ENCODE measurements at regions not wholly inside any gene's neighbourhood (a gene's known extent, or its start where the extent isn't known, plus 50 kb on each side); places are given as distances from the start of the nearest gene placed in this dataset.

DNA sequence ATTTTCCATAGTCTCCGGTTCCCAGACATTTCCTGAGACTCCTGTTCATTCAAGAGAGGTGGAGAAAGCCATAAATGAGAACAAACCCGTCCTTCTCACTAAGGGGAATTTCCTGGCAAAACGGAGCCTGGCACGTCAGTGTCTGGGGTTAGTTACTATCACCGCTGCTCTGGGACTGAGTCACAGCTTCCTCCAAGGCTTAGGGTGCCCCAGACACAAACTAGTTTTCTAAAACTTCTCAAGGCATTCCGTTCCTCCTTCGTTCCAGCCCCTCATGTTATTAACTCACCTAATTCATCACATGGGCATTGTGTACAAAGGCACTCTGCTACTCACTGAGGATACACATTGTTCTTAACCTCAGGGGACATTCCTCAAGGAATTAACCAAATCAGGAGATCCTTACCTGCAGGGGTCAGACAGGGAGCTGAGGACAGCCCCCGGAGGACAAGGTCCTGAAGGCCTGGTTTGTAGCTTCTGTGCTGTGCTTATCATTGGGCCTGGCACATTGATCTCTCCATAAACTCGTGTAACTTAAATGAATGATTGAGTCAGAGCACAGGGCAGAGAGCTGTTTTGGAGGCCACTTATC is 103.0 kb upstream of the KLF6 start:
- no peak overlapping the region for H3K4me2 ChIP-seq (ENCODE audit: low read depth, low read length, poor library complexity, severe bottlenecking)
- no peak overlapping the region for H3K4me3 ChIP-seq (ENCODE audit: insufficient read depth, low read length, poor library complexity, severe bottlenecking)
- no peak overlapping the region for H3K27ac ChIP-seq (ENCODE audit: low read depth, low read length)
- no peaks in the 10 kb centered on the region for H4K20me1 ChIP-seq (ENCODE audit: low read depth, low read length)
- H3K9me3 ChIP-seq (ENCODE audit: insufficient read depth, low read length): no peaks in the 10 kb centered on the region
- H3F3A ChIP-seq (ENCODE audit: insufficient read depth): no peaks in the 10 kb centered on the region
- TF ChIP-seq, protein P1, sequence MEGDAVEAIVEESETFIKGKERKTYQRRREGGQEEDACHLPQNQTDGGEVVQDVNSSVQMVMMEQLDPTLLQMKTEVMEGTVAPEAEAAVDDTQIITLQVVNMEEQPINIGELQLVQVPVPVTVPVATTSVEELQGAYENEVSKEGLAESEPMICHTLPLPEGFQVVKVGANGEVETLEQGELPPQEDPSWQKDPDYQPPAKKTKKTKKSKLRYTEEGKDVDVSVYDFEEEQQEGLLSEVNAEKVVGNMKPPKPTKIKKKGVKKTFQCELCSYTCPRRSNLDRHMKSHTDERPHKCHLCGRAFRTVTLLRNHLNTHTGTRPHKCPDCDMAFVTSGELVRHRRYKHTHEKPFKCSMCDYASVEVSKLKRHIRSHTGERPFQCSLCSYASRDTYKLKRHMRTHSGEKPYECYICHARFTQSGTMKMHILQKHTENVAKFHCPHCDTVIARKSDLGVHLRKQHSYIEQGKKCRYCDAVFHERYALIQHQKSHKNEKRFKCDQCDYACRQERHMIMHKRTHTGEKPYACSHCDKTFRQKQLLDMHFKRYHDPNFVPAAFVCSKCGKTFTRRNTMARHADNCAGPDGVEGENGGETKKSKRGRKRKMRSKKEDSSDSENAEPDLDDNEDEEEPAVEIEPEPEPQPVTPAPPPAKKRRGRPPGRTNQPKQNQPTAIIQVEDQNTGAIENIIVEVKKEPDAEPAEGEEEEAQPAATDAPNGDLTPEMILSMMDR (IDR thresholded peaks at IDR 0.05; ENCODE audit: insufficient read depth, low read length, poor library complexity, severe bottlenecking): no peak
- TF ChIP-seq EZH2phosphoT487 (conservative IDR thresholded peaks at IDR 0.05; ENCODE audit: low read length): no peak
- no peaks in the 10 kb centered on the region for H3K9me2 ChIP-seq (replicated peaks; ENCODE audit: insufficient read depth, low read length)
- H3K27me3 ChIP-seq (ENCODE audit: low read length): no peaks in the 10 kb centered on the region
- no peaks in the 10 kb centered on the region for H3K79me2 ChIP-seq (ENCODE audit: insufficient read depth, low read length)
- H2AFZ ChIP-seq (ENCODE audit: low read depth, low read length, severe bottlenecking): no peak overlapping the region
- H3K36me3 ChIP-seq (ENCODE audit: low read length): no peaks in the 10 kb centered on the region
- no peak overlapping the region for H3K9ac ChIP-seq (ENCODE audit: low read length)

DNA sequence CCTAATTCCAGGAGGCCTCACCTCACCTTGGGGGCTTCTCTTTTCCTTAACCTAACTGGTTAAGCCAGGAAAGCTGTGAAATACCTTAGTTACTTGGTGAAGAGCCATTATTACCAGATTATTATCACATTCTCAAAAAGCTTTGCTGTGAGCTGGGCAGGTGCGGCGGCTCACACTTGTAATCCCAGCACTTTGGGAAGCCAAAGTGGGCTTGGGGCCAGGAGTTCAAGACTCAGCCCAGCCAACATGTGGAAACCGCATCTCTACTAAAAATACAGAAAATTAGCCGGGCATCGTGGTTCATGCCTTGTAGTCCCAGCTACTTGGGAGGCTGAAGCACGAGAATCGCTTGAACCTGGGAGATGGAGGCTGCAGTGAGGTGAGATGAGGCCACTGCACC is 102.4 kb upstream of the KLF6 start:
- Histone ChIP-seq H3K27ac (ENCODE audit: low read depth, low read length) (no peak overlapping the region), H3K4me3 (ENCODE audit: insufficient read depth, low read length, poor library complexity, severe bottlenecking) (no peak overlapping the region), H3K79me2 (ENCODE audit: insufficient read depth, low read length) (no peaks in the 10 kb centered on the region), H3K4me2 (ENCODE audit: low read depth, low read length, poor library complexity, severe bottlenecking) (no peak overlapping the region), H3F3A (ENCODE audit: insufficient read depth) (no peaks in the 10 kb centered on the region), H3K27me3 (ENCODE audit: low read length) (no peaks in the 10 kb centered on the region), H2AFZ (ENCODE audit: low read depth, low read length, severe bottlenecking) (no peak overlapping the region), H3K9ac (ENCODE audit: low read length) (no peak overlapping the region), H3K36me3 (ENCODE audit: low read length) (no peaks in the 10 kb centered on the region), H4K20me1 (ENCODE audit: low read depth, low read length) (no peaks in the 10 kb centered on the region), H3K9me2 (replicated peaks; ENCODE audit: insufficient read depth, low read length) (no peaks in the 10 kb centered on the region), H3K9me3 (ENCODE audit: insufficient read depth, low read length) (no peaks in the 10 kb centered on the region)
- no peak for TF ChIP-seq EZH2phosphoT487 (conservative IDR thresholded peaks at IDR 0.05; ENCODE audit: low read length)
- TF ChIP-seq, protein P1 (IDR thresholded peaks at IDR 0.05; ENCODE audit: insufficient read depth, low read length, poor library complexity, severe bottlenecking): no peak

DNA sequence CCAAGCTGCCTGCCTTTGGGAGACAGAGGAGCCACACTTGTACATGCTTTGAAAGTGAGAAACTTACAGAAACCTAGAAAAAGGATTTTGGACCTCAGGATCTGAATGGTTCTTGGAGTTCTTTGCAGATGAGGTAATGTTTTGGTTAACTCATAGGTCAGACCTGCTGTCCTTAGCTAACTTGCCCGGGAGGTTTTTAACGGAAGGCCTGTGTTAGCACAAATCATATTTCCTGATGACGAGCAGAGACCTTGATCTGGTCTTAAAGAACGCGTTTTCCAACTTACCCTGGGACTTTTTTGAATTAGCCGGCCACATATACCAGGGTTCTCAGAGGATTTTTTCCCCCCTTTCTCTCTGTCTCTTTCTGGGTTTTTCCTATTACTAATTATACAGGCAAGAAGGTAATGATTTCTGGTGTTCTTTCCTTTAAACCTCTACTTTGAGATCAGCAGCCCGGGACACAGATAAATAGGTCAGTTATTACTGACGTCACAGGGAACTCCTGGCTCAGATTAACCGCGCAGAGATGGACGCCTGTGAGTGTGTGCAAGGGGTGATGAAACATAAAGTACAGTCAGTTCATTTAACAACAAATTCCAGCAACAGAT is 101.7 kb upstream of the KLF6 start:
- no peaks in the 10 kb centered on the region for H3K9me3 ChIP-seq (ENCODE audit: insufficient read depth, low read length)
- no peaks in the 10 kb centered on the region for H4K20me1 ChIP-seq (ENCODE audit: low read depth, low read length)
- H3K4me2 ChIP-seq (ENCODE audit: low read depth, low read length, poor library complexity, severe bottlenecking): no peak overlapping the region
- H2AFZ ChIP-seq (ENCODE audit: low read depth, low read length, severe bottlenecking): no peak overlapping the region
- no peaks in the 10 kb centered on the region for H3K27me3 ChIP-seq (ENCODE audit: low read length)
- no peaks in the 10 kb centered on the region for H3K9me2 ChIP-seq (replicated peaks; ENCODE audit: insufficient read depth, low read length)
- no peak overlapping the region for H3K27ac ChIP-seq (ENCODE audit: low read depth, low read length)
- no peak overlapping the region for H3K4me3 ChIP-seq (ENCODE audit: insufficient read depth, low read length, poor library complexity, severe bottlenecking)
- TF ChIP-seq, protein P1 (IDR thresholded peaks at IDR 0.05; ENCODE audit: insufficient read depth, low read length, poor library complexity, severe bottlenecking): no peak
- TF ChIP-seq EZH2phosphoT487 (conservative IDR thresholded peaks at IDR 0.05; ENCODE audit: low read length): no peak
- no peaks in the 10 kb centered on the region for H3K36me3 ChIP-seq (ENCODE audit: low read length)
- no peaks in the 10 kb centered on the region for H3F3A ChIP-seq (ENCODE audit: insufficient read depth)
- H3K79me2 ChIP-seq (ENCODE audit: insufficient read depth, low read length): no peaks in the 10 kb centered on the region
- no peak overlapping the region for H3K9ac ChIP-seq (ENCODE audit: low read length)
